ENCODE measurements at regions not wholly inside any gene's neighbourhood (a gene's known extent, or its start where the extent isn't known, plus 50 kb on each side); places are given as distances from the start of the nearest gene placed in this dataset.

DNA sequence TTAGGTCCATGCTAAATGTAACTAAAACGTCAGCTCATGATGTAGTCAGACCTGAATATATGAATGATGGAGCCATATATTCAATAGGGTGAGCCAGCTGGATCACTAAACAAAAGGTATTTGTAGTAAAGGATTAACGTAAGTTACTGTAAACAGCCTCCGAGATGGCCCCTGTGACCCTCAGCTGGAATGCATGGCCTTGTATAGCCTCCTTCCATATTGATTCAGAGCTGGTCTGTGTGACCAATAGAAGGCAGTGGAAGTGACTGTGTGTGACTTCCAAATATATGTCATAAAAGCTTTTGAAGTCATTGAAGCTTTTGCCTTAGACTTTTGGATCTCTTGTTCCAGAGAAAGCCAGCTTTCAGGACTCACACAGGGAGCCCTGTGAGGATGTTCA is 154.4 kb upstream of the CHD1 start:
- Histone ChIP-seq H3K27me3 (ENCODE audit: low read depth) (no peaks in the 10 kb centered on the region), H3K4me1 (no peaks in the 10 kb centered on the region), H3K4me3 (no peak overlapping the region), H3K36me3 (no peaks in the 10 kb centered on the region), H3K9me3 (no peaks in the 10 kb centered on the region), H3K27ac (no peak overlapping the region)
- intact Hi-C loops (cut with DNase I) = no loop called here
- DNase-seq (no peak), ATAC-seq (no peak)
- TF ChIP-seq, protein P1, sequence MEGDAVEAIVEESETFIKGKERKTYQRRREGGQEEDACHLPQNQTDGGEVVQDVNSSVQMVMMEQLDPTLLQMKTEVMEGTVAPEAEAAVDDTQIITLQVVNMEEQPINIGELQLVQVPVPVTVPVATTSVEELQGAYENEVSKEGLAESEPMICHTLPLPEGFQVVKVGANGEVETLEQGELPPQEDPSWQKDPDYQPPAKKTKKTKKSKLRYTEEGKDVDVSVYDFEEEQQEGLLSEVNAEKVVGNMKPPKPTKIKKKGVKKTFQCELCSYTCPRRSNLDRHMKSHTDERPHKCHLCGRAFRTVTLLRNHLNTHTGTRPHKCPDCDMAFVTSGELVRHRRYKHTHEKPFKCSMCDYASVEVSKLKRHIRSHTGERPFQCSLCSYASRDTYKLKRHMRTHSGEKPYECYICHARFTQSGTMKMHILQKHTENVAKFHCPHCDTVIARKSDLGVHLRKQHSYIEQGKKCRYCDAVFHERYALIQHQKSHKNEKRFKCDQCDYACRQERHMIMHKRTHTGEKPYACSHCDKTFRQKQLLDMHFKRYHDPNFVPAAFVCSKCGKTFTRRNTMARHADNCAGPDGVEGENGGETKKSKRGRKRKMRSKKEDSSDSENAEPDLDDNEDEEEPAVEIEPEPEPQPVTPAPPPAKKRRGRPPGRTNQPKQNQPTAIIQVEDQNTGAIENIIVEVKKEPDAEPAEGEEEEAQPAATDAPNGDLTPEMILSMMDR (IDR thresholded peaks at IDR 0.05) = no peak

DNA sequence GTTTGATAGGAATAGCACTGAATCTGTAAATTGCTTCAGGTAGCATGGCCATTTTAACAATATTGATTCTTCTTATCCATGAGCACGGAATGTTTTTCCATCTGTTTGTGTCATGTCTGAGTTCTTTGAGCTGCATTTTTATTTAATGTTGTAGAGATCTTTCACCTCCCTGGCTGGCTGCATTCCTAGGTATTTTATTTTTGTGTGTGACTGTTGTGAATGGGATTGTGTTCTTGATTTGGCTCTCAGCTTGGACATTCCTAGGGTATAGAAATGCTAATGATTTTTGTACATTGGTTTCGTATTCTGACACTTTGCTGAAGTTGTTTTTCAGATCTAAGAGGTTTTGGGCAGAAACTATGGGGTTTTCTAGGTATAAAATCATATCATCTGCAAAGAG is 152.9 kb upstream of the CHD1 start:
- Histone ChIP-seq H3K27me3 (ENCODE audit: low read depth) (no peaks in the 10 kb centered on the region), H3K9me3 (no peaks in the 10 kb centered on the region), H3K27ac (no peak overlapping the region), H3K4me3 (no peak overlapping the region), H3K36me3 (no peaks in the 10 kb centered on the region), H3K4me1 (no peaks in the 10 kb centered on the region)
- ATAC-seq = no peak
- TF ChIP-seq, protein P1 (IDR thresholded peaks at IDR 0.05) = no peak
- no peak for DNase-seq
- intact Hi-C loops (cut with DNase I) = no loop called here

DNA sequence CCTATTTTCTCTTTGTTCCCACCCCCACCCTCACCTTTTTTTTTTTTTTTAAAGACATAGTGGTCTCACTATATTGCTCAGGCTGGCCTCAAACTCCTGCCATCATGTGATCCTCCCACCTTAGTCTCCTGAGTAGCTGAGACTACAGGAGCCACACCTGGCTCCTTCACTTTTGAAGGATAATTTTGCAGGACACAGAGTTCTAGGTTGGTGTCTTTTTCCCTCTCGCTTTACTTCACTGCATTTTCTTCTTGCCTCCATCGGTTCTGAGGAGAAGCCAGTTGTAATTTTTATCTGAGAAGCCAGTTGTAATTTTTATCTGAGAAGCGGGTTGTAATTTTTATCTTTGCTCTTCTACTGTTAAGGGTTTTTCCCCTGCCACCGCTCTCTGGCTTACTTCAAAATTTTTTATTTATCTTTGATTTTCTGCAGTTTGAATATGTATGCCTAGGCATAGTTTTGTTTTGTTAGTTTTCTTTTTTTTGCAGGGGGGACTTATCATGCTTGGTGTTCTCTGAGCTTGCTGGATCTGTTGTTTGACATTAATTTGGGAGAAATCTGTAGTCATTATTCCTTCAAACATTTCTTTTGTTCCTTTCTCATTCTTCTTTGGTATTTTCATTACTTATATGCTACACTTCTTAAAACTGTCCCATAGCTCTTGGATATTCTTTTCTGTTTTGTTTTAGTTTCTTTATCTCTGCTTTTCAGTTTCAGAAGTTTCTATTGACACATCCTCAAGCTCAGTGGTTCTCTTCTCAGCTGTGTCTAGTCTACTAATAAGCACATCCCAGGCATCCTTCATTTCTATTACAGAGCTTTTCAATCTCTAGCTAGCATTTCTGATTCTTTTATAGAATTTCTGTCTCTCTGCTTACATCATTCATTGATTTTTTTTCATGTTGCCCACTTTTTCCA is 148.2 kb upstream of the CHD1 start:
- no peaks in the 10 kb centered on the region for H3K36me3 ChIP-seq
- H3K4me3 ChIP-seq = no peak overlapping the region
- H3K27ac ChIP-seq = no peak overlapping the region
- intact Hi-C loops (cut with DNase I) = no loop called here
- DNase-seq (no peak), ATAC-seq (no peak)
- H3K27me3 ChIP-seq (ENCODE audit: low read depth) = no peaks in the 10 kb centered on the region
- TF ChIP-seq, protein P1 (IDR thresholded peaks at IDR 0.05) = no peak
- no peaks in the 10 kb centered on the region for H3K9me3 ChIP-seq
- no peaks in the 10 kb centered on the region for H3K4me1 ChIP-seq

DNA sequence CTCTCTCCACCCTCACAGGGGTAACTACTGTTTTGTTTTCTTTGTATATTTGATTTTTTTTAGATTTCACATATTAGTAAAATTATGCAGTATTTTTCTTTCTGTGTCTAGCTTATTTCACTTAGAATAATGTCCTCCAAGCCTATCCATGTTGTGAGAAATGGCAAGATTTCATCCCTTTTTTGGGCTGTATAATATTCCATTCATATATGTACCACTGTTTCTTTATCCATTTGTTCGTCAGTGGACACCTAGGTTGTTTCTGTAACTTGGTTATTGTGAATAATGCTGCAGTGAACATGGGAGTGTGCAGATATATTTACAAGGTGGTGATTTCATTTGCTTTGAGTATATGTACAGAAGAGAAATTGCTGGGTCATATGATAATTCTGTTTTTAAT is 144.0 kb upstream of the CHD1 start:
- DNase-seq = no peak
- TF ChIP-seq, protein P1 (IDR thresholded peaks at IDR 0.05) = no peak
- no peak for ATAC-seq

DNA sequence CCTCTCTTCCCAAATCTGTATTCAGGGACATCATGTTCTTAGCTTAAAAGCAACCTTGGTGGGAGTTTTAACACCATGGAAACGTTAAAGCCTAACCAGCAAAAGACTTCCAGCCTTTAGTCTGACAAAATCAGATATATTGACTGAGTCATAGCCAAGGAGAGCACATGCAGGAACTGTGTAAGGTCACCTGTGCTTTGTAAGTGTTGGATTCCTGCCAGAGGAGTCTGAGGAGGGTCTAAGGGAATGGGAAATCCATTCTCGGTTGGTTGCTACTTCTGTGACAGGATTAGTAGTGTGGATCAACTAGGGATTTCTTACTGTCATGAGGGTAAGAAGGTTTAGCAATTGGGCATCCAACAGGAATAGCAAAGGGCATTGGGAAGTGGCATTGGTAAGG is 142.0 kb upstream of the CHD1 start:
- no peak for DNase-seq
- intact Hi-C loops (cut with DNase I) = no loop called here
- ATAC-seq = no peak
- Histone ChIP-seq H3K27me3 (ENCODE audit: low read depth) (no peaks in the 10 kb centered on the region), H3K4me1 (no peaks in the 10 kb centered on the region), H3K4me3 (no peak overlapping the region), H3K36me3 (no peaks in the 10 kb centered on the region), H3K9me3 (no peaks in the 10 kb centered on the region), H3K27ac (no peak overlapping the region)
- TF ChIP-seq, protein P1 (IDR thresholded peaks at IDR 0.05) = no peak

More for the DNA sequence above, 144.0 kb upstream of the CHD1 start:
- Histone ChIP-seq H3K4me3 (no peak overlapping the region), H3K9me3 (no peaks in the 10 kb centered on the region), H3K36me3 (no peaks in the 10 kb centered on the region), H3K4me1 (no peaks in the 10 kb centered on the region), H3K27me3 (ENCODE audit: low read depth) (no peaks in the 10 kb centered on the region), H3K27ac (no peak overlapping the region)
- intact Hi-C loops (cut with DNase I) = no loop called here
